Hematopoietic multipotent progenitor cell treated with erythropoietin and hydrocortisone succinate and interleukin-3 and kit ligand, for 6 days (in vitro differentiated cells): ENCODE measurements at regions not wholly inside any gene's neighbourhood (a gene's known extent, or its start where the extent isn't known, plus 50 kb on each side); places are given as distances from the start of the nearest gene placed in this dataset.

Experiments
- DNase-seq: peaks from one replicate; pipeline ENCODE4 v3.0.0-alpha.2; 2015

DNA sequence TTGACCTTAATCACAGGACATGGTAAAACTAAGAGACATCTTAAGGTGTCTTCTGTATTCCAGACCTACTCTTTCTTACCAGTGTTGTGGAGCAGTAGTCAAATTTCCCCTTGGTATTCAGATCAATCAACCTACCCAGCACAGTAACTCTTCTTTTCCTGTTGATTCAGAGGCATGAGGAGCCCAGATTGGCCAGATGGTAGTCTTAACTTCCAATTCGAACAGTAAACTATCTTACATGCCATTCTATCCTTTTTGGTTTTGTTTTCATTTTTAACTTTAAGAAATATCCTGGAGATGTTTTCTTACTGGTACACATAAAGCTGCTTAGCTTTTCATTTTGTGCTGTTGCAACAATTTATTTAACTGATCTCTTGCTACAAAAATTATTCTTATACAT, 630.3 kb upstream of the PKDCC start:
- DNase-seq: no peak

DNA sequence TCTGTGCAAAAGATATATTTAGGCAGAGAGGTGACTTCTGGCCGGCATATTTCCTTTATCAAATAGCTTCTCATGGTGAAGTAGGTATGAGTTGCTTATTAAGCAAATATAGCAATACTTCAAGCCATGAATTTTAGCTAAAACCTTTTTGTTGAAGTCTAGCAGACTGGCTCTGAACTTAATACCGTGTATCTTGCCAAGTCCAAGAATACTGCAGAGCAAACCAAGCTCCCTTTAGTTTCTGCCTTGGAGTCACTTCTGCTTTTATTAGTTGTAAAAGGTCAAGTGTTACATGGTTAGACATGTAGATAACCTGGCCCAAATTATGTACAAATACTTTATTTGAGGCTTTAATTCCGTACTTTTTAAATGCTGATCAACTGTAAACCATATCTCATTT, 627.6 kb upstream of the PKDCC start:
- no peak for DNase-seq

DNA sequence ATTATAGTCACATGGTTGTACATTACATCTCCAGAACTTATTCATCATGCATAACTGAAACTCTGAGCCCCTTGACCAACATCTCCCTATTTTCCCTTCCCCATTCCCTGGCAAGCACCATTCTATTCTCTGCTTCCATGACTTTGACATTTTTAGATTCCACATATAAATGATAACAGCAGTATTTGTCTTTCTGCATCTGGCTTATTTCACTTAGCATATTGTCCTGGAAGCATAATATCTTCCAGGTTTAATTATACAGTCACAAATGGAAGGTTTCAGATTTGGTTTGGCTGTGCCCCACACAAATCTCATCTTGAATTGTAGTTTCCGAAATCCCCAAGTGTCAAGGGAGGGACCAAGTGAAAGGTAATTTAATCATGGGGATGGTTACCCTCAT, 626.9 kb upstream of the PKDCC start:
- DNase-seq: no peak

DNA sequence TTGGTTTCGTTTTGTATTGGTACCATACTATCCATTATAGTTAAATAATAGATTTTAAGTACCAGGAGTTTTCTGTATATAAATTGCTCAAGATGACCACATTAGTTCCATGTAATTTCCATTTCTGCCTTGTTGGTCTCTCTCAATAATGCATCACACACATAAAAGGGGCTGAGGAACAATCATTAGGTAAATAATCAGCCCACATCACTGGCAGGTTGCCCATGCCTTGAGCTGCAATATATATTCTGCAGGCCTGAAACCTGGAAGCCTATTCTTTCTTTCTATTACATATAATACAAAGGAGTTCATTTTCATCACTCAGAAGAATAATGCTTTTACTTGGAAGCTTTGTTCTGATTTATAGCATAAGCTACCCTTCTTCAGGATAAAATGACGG, 616.1 kb upstream of the PKDCC start:
- DNase-seq: no peak

DNA sequence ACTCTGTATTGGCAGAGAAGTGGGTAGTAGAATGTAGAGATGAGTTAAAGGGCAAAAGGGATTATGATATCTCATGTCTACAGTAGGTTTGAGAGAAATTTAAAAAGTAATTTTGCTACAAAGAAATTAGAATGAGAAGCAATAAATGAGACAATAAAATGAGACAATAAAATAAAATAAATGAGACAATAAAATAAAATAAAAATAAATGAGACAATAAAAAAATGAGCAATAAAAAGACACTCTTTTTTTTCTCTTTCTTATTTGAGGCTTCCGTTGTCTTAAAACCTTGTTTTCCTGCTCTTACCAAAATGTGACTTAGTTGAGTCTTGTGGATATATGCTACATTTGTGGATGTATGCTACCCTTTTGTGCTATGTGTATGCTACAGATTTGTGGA, 615.4 kb upstream of the PKDCC start:
- DNase-seq: no peak

DNA sequence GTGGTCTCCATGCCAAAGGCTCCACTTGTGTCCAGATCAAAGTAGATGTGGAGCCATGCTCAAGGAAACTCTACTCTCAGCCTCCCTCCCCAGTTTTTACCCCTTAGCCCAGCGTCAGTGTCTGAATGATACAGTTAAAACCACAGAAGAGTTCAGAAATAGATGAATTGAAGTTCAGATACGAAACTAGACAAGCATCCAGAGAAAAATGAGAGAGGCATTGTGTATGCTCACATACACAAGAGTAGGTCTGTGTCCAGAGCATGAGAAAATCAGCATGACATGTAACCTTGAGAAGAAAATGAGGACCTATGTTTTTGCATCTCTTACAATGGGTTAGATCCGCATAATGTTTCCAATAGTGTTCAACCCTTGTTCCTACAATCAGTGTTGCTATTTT, 612.8 kb upstream of the PKDCC start:
- no peak for DNase-seq

DNA sequence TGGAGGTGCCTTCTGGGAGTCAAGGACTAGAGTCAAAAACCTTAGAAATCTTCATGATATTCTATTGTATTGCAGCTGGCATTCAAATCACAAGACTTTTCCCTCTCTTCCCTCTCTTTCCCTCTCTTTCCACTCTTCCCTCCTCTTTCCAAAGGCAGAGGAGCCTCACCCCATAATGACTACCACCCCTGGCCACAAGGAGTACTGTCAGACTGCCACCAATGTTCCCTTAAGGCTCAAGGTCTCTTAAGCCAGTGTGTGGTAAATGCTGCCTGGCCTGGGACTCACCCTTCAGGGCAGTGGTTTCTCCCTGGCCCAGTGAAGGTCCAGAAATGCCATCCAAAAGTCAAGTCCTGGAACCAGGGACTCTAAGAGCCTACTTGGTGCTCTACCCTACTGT, 605.9 kb upstream of the PKDCC start:
- no peak for DNase-seq

DNA sequence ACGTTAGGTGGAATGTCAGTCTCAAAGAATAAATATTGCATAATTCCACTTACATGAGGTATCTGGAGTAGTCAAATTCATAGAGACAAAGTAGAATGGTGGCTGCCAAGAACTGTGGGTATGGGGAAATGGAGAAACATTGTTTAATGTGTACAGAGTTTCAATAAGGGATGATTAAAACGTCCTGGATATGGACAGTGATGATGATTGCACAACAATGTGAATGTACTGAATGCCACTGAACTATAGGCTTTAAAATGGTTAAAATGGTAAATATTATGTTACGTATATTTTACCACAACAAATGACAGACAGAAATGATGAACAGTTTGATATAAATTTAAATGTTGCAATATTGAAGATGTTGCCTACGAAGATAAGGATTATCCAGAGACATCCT, 602.0 kb upstream of the PKDCC start:
- no peak for DNase-seq

DNA sequence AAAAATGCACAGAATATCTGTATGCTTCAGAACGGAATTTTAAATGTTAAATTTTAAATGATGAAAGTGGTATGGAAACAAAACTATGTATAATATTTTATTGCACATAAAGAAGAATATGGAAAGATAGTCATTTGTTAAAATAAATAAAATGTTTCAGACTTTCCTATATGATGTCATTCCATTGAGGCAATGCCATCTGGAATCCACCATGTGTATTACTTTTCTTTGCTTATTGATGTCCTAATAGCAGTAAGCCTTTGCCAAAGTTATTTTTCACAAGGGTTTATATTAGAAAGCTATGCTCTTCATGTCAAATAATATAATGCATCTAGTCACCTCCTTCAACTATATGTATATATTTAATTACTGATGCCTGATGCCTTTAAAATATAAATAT, 601.6 kb upstream of the PKDCC start:
- DNase-seq: no peak

DNA sequence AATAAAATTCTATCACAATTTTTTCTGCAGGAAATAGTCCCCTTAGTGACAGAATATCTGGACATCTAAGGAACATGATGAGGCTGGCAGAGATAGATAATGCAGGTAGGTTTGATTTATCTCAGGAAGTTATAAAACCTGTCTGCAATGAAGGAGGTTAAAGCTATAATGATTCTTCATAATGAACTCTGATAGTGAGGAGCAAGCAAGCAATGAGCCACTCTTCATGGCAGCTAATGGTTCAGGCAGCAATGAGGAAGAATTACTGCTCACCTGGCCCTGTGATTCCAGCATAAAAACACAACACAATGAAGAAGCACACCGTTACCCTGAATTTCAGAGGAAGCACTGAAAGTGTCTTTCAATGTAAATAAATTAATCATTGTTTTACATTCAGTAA, 599.6 kb upstream of the PKDCC start:
- no peak for DNase-seq

DNA sequence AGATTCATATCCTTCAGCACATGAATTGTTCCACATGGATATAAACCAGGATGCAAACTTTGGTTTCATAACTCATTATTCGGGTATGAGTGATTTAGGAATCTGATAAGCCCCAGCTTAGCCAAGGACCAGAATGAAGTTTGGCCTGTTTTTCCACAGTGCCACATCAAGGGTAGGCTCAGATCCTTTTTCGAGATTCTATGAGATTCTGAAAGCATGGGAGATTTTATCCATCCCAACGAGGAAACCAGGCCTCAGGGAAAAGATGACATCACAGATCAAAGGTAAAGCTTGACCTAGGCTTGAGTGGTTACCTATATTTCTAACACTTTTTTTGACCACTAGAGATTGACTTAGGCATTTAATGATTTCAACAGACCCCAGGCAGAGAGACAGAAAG, 590.8 kb upstream of the PKDCC start:
- DNase-seq: no peak

DNA sequence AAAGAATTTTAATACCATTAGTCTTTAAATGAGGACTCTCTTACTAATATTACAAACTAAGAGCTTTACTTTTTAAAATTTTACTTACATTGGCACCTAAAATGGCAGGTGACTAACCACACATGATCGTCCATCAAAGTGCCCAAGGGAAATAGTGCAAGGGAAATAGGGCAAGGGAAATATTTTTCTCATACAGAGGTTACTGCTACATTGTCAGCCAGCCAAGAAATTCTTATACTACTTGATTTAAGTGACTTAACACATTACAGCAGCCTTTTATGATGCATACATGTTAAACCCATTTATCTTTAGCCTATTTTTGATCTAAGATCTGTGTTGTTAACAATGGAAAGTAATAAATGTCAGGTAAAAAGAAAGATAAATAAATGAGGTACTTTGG, 587.2 kb upstream of the PKDCC start:
- no peak for DNase-seq

DNA sequence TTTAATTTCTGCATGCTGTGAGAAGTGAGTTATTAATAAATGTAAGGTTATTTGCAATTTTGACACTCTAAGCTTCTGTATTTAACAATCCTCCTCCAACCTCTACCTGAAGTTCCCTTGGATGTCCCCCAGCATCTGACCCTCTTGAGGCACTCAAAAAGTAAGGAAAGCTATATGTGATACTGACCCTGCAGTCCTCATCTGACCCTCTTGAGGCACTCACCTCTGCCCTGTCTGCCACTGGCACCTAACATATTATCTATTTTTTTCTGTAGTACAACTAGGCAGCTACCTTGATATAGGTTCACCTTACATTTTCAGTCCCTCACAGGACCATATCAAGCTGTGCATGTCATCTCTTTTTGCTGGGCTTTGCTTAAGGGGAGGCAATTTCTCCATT, 583.4 kb upstream of the PKDCC start:
- no peak for DNase-seq

DNA sequence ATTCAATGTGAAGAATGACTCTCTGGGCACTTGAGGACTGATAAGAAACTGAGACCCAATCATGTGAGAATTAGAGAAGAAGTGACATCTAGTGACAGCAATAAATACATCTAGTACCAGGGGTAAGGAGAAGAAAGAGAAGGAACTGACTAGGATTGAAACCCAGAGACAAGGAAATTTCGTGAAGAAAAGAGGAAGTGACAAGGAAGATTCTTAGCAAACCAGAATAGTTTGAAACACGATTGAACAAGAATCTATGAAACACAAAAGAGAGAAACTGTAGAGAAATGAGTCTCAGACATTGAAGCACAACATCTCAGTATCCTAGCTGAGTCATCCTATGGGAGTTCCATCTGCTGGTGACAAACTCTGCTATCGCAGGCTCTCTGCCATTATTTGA, 571.9 kb upstream of the PKDCC start:
- DNase-seq: peak; percentile 1

DNA sequence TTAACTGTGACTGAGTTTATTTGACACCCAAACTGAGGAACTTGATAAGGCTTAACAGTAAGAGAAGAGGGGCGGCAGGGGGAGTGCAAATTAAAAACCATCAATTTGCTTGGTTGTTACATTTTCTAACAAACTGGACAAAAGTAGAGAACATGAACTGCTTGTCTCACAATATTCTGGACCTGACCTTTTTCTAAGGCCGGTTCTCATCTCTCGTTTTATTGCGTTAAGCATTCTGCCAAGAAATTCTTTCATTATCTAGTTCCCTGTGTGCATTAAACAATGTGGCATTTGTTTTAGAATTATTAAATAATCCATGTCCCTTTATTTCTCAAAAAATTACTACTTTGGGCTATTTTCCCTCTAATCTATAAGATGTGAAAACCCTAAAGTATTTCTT, 565.2 kb upstream of the PKDCC start:
- DNase-seq: no peak

DNA sequence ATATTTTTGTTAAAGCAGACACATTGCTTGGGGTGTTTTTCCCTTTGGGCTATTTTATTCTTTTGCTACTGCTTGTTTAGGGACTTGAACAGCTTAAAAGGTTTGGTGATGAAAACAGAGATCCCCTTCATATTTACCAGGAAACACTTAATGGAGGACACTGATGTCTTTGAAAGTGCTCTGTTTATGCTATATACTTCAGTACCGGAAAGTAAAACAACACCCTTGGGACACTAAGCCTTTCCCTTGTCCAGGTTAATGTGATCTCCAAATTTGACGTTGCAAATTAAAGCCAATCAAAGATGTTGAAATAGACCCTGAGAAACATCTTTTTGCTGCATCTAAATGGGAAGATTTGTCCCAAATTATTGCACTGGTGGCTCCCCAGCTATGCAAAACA, 564.6 kb upstream of the PKDCC start:
- no peak for DNase-seq

DNA sequence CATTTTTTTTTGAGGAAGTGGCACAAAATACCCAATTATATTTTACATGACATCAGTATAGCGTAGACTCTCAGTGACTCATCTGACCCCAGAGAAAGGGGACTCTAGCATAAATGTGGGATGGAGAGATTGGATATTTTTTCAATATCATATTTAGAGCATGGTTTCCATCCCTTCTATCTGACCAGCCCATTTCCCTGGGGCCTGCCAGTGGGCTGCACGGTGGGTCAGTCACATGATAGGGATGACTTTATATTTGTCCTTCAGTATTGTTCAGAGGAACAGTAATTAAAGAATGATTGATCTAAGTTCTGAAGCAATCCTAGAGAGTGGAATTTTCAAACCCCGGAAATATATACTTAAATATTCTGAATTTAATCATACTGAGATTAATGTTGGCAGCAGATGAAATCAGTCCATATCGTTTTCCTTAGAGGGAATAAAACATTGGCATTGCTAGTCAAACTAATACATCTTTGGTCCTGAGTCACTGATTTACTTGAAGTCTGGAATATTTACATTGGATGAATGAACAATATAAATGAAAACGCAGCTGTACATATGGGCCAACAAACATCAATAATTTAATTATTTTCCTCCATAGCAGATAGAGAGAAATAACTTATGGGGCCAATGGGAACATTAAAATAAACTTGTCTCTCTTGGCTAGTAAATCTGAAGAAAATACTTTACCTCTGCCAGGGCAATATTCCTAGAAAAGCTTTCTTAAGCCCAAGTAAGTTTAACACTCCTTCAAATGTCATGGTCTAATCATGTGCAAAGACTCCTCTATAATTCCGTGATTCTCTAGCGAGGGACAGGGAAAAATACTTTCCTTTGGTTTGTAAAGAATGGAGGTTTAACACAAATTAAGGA, 563.6 kb upstream of the PKDCC start:
- DNase-seq: no peak

DNA sequence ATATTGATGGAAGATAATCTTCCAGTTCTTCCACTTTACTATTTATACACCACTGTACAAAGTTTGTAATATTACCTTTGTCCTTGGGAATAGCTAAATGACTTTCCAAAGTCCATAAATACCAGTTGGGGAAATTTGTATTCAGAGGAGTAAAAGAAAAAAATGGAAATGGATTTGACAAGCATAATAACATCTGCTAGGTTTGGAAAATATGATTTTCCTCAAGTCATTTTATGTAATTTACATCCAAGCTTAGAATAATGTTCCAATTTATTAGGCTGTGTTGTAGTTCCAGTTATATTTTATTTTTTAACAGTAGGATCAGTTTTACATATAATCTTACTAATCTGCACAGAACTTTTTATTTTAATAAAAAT, 563.0 kb upstream of the PKDCC start:
- no peak for DNase-seq

DNA sequence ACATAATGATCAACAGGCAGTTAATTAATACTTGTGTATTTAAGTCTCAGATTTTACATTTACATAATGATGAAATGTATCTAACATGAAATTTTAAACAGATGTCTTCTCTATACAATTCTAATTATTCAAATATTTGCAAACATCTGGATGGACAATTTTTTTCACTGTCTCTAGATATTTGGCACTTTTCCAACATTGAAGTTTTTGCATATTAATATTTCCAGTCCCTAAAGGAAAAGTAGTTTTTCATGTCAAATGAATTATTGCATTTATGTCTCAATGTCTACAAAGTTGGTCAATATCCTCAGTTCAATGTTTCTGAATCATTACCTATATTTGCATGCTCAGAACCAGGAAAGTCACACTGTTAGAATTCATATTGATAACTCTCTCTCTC, 560.9 kb upstream of the PKDCC start:
- DNase-seq: no peak

DNA sequence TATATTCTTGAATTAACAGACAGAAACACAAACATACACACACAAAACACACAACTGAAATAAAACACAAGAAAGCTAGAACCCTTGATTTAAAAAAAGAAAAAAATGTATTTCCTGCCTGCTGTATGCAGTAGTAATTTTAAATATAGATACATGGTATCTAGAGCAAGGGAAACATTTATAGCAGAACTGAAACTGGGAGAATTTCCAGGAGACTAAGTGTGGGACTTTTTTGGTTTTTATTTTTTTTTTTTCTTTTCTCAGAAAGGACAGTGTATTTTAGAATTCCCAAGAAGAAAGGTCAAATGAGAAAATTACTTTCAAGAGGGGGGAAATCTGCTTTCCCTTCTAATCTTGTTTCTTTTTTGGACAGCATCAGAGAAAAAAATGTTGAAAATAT, 558.9 kb upstream of the PKDCC start:
- DNase-seq: no peak

DNA sequence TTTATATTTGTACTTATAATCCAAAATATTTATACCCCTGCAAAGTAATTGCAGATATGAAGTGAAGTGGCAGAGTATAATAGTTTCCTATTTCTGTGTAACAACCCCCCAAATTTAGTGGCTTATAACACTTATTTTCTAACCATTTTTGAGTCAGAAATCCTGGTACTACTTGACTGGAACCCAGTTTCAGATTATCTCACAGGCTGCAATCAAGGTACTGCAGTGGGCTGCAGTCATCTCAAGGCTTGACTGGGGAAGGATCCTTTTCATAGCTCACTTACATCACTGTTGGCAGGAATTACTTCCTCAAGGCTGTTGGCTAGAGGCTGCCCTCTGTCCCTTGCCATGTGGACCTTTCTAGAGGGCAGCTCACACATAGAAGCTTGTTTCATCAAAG, 558.2 kb upstream of the PKDCC start:
- no peak for DNase-seq

DNA sequence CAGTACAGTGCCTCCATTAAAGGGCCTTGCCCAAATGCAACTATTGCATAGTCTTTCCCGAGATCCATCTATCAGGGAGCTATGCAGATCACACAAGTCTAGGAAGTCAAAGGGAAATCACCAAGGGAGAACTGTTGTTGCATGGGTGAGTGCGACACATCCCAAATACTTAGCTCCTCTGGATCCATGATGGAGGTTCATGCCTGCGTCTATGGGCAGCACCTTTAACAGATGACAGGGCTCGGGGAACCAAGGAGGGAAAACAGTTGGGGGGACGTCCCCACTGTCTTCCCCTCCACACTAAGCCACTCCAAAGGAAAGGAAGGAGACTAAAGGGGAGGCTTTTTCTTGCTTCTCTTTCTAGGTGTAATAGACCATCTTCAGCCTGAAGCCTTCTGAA, 552.8 kb upstream of the PKDCC start:
- DNase-seq: peak; percentile 2

DNA sequence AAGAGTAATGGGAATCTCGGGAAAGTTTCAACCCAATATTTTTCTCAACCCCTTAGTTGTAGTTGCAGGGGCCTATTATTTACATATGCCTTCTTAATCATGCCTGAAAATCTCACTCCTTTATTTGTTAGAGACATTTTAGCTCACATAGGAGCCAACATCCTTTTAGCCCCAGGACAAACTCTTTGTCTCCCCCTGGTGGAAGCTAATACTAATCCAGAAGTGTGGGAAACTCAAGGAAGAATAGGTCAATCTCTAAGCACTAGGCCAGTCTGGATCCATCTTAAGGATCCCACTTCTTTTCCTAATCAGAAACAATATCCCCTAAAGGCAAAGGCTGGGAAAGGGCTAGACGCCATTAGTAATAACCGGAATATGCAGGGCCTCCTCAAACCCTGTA, 550.9 kb upstream of the PKDCC start:
- peak; percentile 44 for DNase-seq

DNA sequence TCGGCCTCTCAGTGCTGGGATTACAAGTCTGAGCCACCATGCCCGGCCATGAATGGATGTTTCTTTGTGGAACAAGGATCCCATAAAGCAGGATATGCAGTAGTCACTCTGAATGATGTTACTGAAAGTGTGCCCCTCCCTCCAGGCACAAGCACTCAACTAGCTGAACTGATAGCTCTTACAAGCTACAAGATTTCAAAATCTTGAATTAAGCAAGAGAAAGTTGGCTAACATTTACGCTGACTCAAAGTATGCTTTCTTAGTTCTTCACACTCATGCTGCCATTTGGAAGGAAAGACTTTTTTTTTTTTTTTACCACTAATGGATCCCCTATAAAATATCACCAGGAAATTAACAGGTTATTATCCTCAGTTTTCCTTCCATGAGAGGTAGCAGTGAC, 549.0 kb upstream of the PKDCC start:
- DNase-seq: no peak

DNA sequence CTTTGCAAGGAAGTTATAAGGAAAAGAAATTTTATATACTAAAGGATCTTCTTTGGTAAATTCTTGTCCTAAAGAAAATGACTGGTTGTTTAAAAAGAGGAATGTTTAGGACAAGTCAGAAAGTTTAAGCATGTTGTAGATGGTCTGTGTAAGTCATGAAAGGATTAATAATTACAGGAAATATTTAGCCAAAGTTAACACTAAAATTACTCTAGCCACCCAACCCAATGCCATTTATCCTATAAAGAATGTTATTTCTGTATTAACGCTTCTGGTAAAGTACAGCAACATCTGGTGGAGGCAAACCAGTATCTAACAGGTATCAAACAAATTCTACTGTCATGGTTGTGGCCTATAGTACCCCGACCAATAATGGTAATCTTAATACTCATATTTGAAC, 546.9 kb upstream of the PKDCC start:
- no peak for DNase-seq

DNA sequence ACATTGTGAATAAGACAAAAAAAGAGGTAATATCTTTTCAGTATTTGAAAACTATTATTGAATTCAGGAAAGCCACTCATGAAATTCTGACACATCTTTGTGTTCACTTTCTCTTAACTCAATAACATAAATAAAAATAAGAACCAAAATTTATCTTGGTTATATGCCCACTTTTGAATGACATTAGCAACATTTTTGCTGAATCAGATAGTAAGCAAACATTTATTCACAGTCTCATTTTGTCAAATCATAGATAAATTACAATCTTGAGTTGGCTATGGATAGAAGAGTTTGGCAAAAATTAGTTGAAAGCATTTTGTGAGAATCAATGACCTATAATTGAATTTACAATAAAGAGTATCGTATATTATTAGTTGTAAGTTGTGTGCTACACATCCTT, 545.1 kb upstream of the PKDCC start:
- no peak for DNase-seq
